GM23338 (cell line): ENCODE measurements at regions not wholly inside any gene's neighbourhood (a gene's known extent, or its start where the extent isn't known, plus 50 kb on each side); places are given as distances from the start of the nearest gene placed in this dataset.
"Not testable (repeated sequence)": the region's sequence is repeated elsewhere in the genome, so short reads cannot be mapped to it uniquely, and the experiment has no call there.

Experiments
- ATAC-seq: fragments of 200-7000 bp; cut with Tn5 transposase; 3 replicates; pipeline ENCODE4 v1.9.1; 2020
- DNase-seq: peaks from one replicate; pipeline ENCODE4 v3.0.0-alpha.2; 2015; ENCODE audit warnings: low spot score
- H2AFZ ChIP-seq: fragments of 200-600 bp; sonication (generic); 2 replicates; pipeline ENCODE4 v1.8.0; 2016; ENCODE audit warnings: antibody characterized with exemption, mild to moderate bottlenecking, moderate library complexity
- H3F3A ChIP-seq: fragments of 200-600 bp; sonication (generic); replicated peaks from 2 replicates; pipeline ENCODE4 v1.8.0; 2017; ENCODE audit warnings: antibody characterized with exemption, mixed run types, low read depth
- H3K27ac ChIP-seq: fragments of 200-600 bp; sonication (generic); 2 replicates; pipeline ENCODE4 v1.6.1; 2016; ENCODE audit warnings: low read depth
- H3K27me3 ChIP-seq: fragments of 200-600 bp; sonication (generic); 2 replicates; pipeline ENCODE4 v1.8.0; 2016; ENCODE audit warnings: mild to moderate bottlenecking, mixed run types, moderate library complexity; ENCODE audit not compliant: insufficient read depth
- H3K36me3 ChIP-seq: fragments of 200-600 bp; sonication (generic); 2 replicates; pipeline ENCODE4 v1.8.0; 2016; ENCODE audit warnings: mild to moderate bottlenecking; ENCODE audit not compliant: insufficient read depth
- H3K4me1 ChIP-seq: fragments of 200-600 bp; sonication (generic); 2 replicates; pipeline ENCODE4 v1.8.0; 2016; ENCODE audit warnings: mild to moderate bottlenecking, moderate library complexity; ENCODE audit not compliant: insufficient read depth
- H3K4me2 ChIP-seq: fragments of 200-600 bp; sonication (generic); 2 replicates; pipeline ENCODE4 v1.7.1; 2017; ENCODE audit warnings: mixed run types
- H3K4me3 ChIP-seq: fragments of 200-600 bp; sonication (generic); 2 replicates; pipeline ENCODE4 v1.6.1; 2016; ENCODE audit warnings: mixed run types
- H3K79me2 ChIP-seq: fragments of 200-600 bp; sonication (generic); replicated peaks from 2 replicates; pipeline ENCODE4 v1.8.0; 2017; ENCODE audit warnings: mild to moderate bottlenecking; ENCODE audit not compliant: insufficient read depth
- H3K9me2 ChIP-seq: fragments of 200-600 bp; sonication (generic); 2 replicates; pipeline ENCODE4 v1.8.0; 2017; ENCODE audit not compliant: insufficient read depth
- H4K20me1 ChIP-seq: fragments of 200-600 bp; sonication (generic); replicated peaks from 2 replicates; pipeline ENCODE4 v1.8.0; 2017; ENCODE audit warnings: mild to moderate bottlenecking; ENCODE audit not compliant: insufficient read depth
- H3K27ac Mint-ChIP-seq: 2 replicates; pipeline ENCODE4 v1.8.0; 2020; ENCODE audit warnings: inconsistent platforms, mild to moderate bottlenecking, moderate library complexity, mixed read lengths
- H3K27me3 Mint-ChIP-seq: 3 replicates; pipeline ENCODE4 v1.8.0; 2022; ENCODE audit warnings: low read depth, mild to moderate bottlenecking, moderate library complexity, mixed read lengths, inconsistent platforms; ENCODE audit not compliant: insufficient read depth, poor library complexity
- H3K36me3 Mint-ChIP-seq: 3 replicates; pipeline ENCODE4 v1.8.0; 2021; ENCODE audit warnings: low read depth, mild to moderate bottlenecking, inconsistent platforms, moderate library complexity, mixed read lengths
- H3K4me1 Mint-ChIP-seq: 3 replicates; pipeline ENCODE4 v1.8.0; 2020; ENCODE audit warnings: mild to moderate bottlenecking, inconsistent platforms, mixed read lengths
- H3K4me3 Mint-ChIP-seq: 3 replicates; pipeline ENCODE4 v1.8.0; 2021; ENCODE audit warnings: moderate library complexity, mild to moderate bottlenecking, inconsistent platforms, mixed read lengths
- H3K9me3 Mint-ChIP-seq: 3 replicates; pipeline ENCODE4 v1.8.0; 2020; ENCODE audit warnings: moderate library complexity, mild to moderate bottlenecking, inconsistent platforms, mixed read lengths
- CREB1 ChIP-seq: fragments of 250-450 bp; sonication (Bioruptor Pico); IDR thresholded peaks from 2 replicates; pipeline ENCODE4 v1.5.0; 2020; ENCODE audit warnings: low read depth, mild to moderate bottlenecking, moderate library complexity
- CTCF ChIP-seq, 2 experiments: fragments of 200-600 bp in 1 of 2; sonication (generic) in 1 of 2; conservative IDR thresholded peaks; 2 replicates each; pipeline versions ENCODE4 v1.5.1 to v1.6.1; 2016 to 2017; ENCODE audit warnings: antibody characterized with exemption in 2 of 2, low read depth in 2 of 2, mild to moderate bottlenecking in 2 of 2, moderate library complexity in 1 of 2
- ETS1 ChIP-seq: IDR thresholded peaks from 2 replicates; pipeline ENCODE4 v1.6.1; 2016; ENCODE audit warnings: antibody characterized with exemption
- EZH2 ChIP-seq: fragments of 200-600 bp; sonication (generic); IDR thresholded peaks from one replicate; pipeline ENCODE4 v1.8.0; 2017; ENCODE audit warnings: antibody characterized with exemption, mild to moderate bottlenecking, low read depth; ENCODE audit not compliant: unreplicated experiment
- EZH2phosphoT487 ChIP-seq: fragments of 200-600 bp; sonication (generic); IDR thresholded peaks from one replicate; pipeline ENCODE4 v1.8.1; 2018; ENCODE audit warnings: antibody characterized with exemption; ENCODE audit not compliant: unreplicated experiment
- JUNB ChIP-seq: IDR thresholded peaks from one replicate; pipeline ENCODE4 v1.6.1; 2016; ENCODE audit warnings: antibody characterized with exemption; ENCODE audit not compliant: unreplicated experiment
- NANOG ChIP-seq: IDR thresholded peaks from 2 replicates; pipeline ENCODE4 v1.6.1; 2016; ENCODE audit warnings: antibody characterized with exemption, borderline replicate concordance
- POLR2AphosphoS5 ChIP-seq: IDR thresholded peaks from 2 replicates; pipeline ENCODE4 v1.6.1; 2016; ENCODE audit warnings: antibody characterized with exemption, low read depth
- REST ChIP-seq: IDR thresholded peaks from one replicate; pipeline ENCODE4 v1.6.1; 2018; ENCODE audit warnings: antibody characterized with exemption; ENCODE audit not compliant: unreplicated experiment
- ZNF114 ChIP-seq: fragments of 250-450 bp; sonication (Bioruptor Pico); IDR thresholded peaks from 2 replicates; pipeline ENCODE4 v1.5.0; 2020; ENCODE audit warnings: mild to moderate bottlenecking, moderate library complexity
- ZNF462 ChIP-seq: fragments of 250-450 bp; sonication (Bioruptor Pico); IDR thresholded peaks from 2 replicates; pipeline ENCODE4 v1.5.0; 2020; ENCODE audit warnings: mild to moderate bottlenecking, moderate library complexity

GRCh38 chr1:78745111-78745510, 95.5 kb downstream of the IFI44 start:
- no peak overlapping the region for H2AFZ ChIP-seq
- no peaks in the 10 kb centered on the region for H3F3A ChIP-seq
- no peaks in the 10 kb centered on the region for H3K27me3 ChIP-seq
- H4K20me1 ChIP-seq: no peaks in the 10 kb centered on the region
- no peaks in the 10 kb centered on the region for H3K27me3 Mint-ChIP-seq
- H3K36me3 Mint-ChIP-seq: peaks cover 5% of the 10 kb centered on the region; the same call in 2 of the 3 replicates
- DNase-seq (no peak), ATAC-seq (no peak)
- H3K79me2 ChIP-seq: no peaks in the 10 kb centered on the region
- no peak overlapping the region for H3K4me3 ChIP-seq
- H3K36me3 ChIP-seq: no peaks in the 10 kb centered on the region
- H3K27ac Mint-ChIP-seq: no peak overlapping the region
- no peak overlapping the region for H3K27ac ChIP-seq
- no peak overlapping the region for H3K4me3 Mint-ChIP-seq
- no peaks in the 10 kb centered on the region for H3K4me1 Mint-ChIP-seq
- H3K9me2 ChIP-seq: no peaks in the 10 kb centered on the region
- peaks cover 7% of the 10 kb centered on the region; the same call in 2 of the 3 replicates for H3K9me3 Mint-ChIP-seq
- H3K4me2 ChIP-seq: no peak overlapping the region
- no peaks in the 10 kb centered on the region for H3K4me1 ChIP-seq
- no peak for TF ChIP-seq ZNF114 (CRISPR knock-in tag)
- no peak for TF ChIP-seq ZNF462
- TF ChIP-seq JUNB: no peak
- no peak for TF ChIP-seq NANOG
- no peak for TF ChIP-seq CREB1 (CRISPR knock-in tag)
- TF ChIP-seq CTCF (conservative IDR thresholded peaks at IDR 0.05; ENCODE audit: low read depth in 2 of 2): no peak
- TF ChIP-seq REST: no peak
- TF ChIP-seq EZH2: no peak
- no peak for TF ChIP-seq EZH2phosphoT487
- TF ChIP-seq POLR2AphosphoS5: no peak
- TF ChIP-seq ETS1: no peak

GRCh38 chr1:78753679-78754078, 104.0 kb downstream of the IFI44 start:
- ATAC-seq, H3K79me2 ChIP-seq, H3K27me3 ChIP-seq, H3K27me3 Mint-ChIP-seq, H3K27ac ChIP-seq, H3K4me1 Mint-ChIP-seq, H3K9me2 ChIP-seq, H3K36me3 Mint-ChIP-seq, H3F3A ChIP-seq, H2AFZ ChIP-seq, H3K4me1 ChIP-seq, H3K4me2 ChIP-seq, H3K36me3 ChIP-seq, H3K27ac Mint-ChIP-seq, H4K20me1 ChIP-seq, DNase-seq, H3K4me3 Mint-ChIP-seq, H3K4me3 ChIP-seq: not testable (repeated sequence)
- peaks cover 22% of the 10 kb centered on the region for H3K9me3 Mint-ChIP-seq
